SK-N-SH treated with all-trans-retinoic acid at 6 μM for 48 hours (cell line): ENCODE measurements at regions not wholly inside any gene's neighbourhood (a gene's known extent, or its start where the extent isn't known, plus 50 kb on each side); places are given as distances from the start of the nearest gene placed in this dataset.

Source experiments
- ATAC-seq: fragments of 200-7000 bp; cut with Tn5 transposase; 3 replicates; pipeline ENCODE4 v1.9.1; 2020; ENCODE audit warnings: mild to moderate bottlenecking, moderate library complexity
- ARNTL ChIP-seq: fragments of 450-650 bp; formaldehyde crosslinking; IDR thresholded peaks from 2 replicates; pipeline ENCODE4 v1.5.0; 2020; ENCODE audit warnings: low read depth, mild to moderate bottlenecking, moderate library complexity, borderline replicate concordance
- CSDC2 ChIP-seq: fragments of 250-450 bp; sonication (Bioruptor Pico); IDR thresholded peaks from 2 replicates; pipeline ENCODE4 v1.5.0; 2020; ENCODE audit warnings: mild to moderate bottlenecking, moderate library complexity
- CSRNP3 ChIP-seq: fragments of 250-450 bp; sonication (Bioruptor Pico); IDR thresholded peaks from 2 replicates; pipeline ENCODE4 v1.5.1; 2021; ENCODE audit warnings: mild to moderate bottlenecking, moderate library complexity
- ESRRG ChIP-seq: fragments of 250-450 bp; sonication (Bioruptor Pico); IDR thresholded peaks from 2 replicates; pipeline ENCODE4 v1.6.1; 2021; ENCODE audit warnings: mild to moderate bottlenecking
- ISL1 ChIP-seq: fragments of 250-450 bp; sonication (Bioruptor Pico); IDR thresholded peaks from 2 replicates; pipeline ENCODE4 v2.1.2; 2022; ENCODE audit warnings: mild to moderate bottlenecking, moderate library complexity
- PATZ1 ChIP-seq: fragments of 250-450 bp; sonication (Bioruptor Pico); IDR thresholded peaks from 2 replicates; pipeline ENCODE4 v1.8.0; 2020; ENCODE audit warnings: mild to moderate bottlenecking, moderate library complexity, borderline replicate concordance
- POU6F1 ChIP-seq: fragments of 250-450 bp; sonication (Bioruptor Pico); IDR thresholded peaks from 2 replicates; pipeline ENCODE4 v1.8.0; 2021; ENCODE audit warnings: low read depth, mild to moderate bottlenecking, moderate library complexity, borderline replicate concordance
- SNAI2 ChIP-seq: fragments of 250-450 bp; sonication (Bioruptor Pico); IDR thresholded peaks from 2 replicates; pipeline ENCODE4 v1.5.0; 2020; ENCODE audit warnings: mild to moderate bottlenecking, moderate library complexity
- TCF4 ChIP-seq: fragments of 250-450 bp; sonication (Bioruptor Pico); IDR thresholded peaks from 2 replicates; pipeline ENCODE4 v1.8.0; 2021; ENCODE audit warnings: mild to moderate bottlenecking, moderate library complexity, borderline replicate concordance
- TOX ChIP-seq: fragments of 250-450 bp; sonication (Bioruptor Pico); IDR thresholded peaks from 2 replicates; pipeline ENCODE4 v1.8.0; 2021; ENCODE audit warnings: mild to moderate bottlenecking, moderate library complexity, borderline replicate concordance
- TSHZ2 ChIP-seq: fragments of 250-450 bp; sonication (Bioruptor Pico); IDR thresholded peaks from 2 replicates; pipeline ENCODE4 v1.5.0; 2020; ENCODE audit warnings: mild to moderate bottlenecking, moderate library complexity
- ZC3H10 ChIP-seq: fragments of 250-450 bp; sonication (Bioruptor Pico); IDR thresholded peaks from 2 replicates; pipeline ENCODE4 v1.5.1; 2021; ENCODE audit warnings: mild to moderate bottlenecking, moderate library complexity
- ZFP3 ChIP-seq: fragments of 250-450 bp; sonication (Bioruptor Pico); IDR thresholded peaks from 2 replicates; pipeline ENCODE4 v1.5.0; 2020; ENCODE audit warnings: mild to moderate bottlenecking, moderate library complexity
- ZNF565 ChIP-seq: fragments of 450-650 bp; formaldehyde crosslinking; conservative IDR thresholded peaks from 2 replicates; pipeline ENCODE4 v1.5.0; 2020; ENCODE audit warnings: low read depth, mild to moderate bottlenecking, moderate library complexity
- ZNF8 ChIP-seq: fragments of 450-650 bp; formaldehyde crosslinking; IDR thresholded peaks from 2 replicates; pipeline ENCODE4 v1.5.0; 2020; ENCODE audit warnings: mild to moderate bottlenecking, moderate library complexity

- TF ChIP-seq TCF4 (CRISPR knock-in tag) (no peak), ZFP3 (CRISPR knock-in tag) (no peak), ISL1 (CRISPR knock-in tag) (no peak)
These were observed 1122.6 kb downstream of the FLRT2 start (continued) for GRCh38 chr14:86652526-86652925.

- ATAC-seq: no peak
- TF ChIP-seq ZFP3 (CRISPR knock-in tag) (no peak), SNAI2 (CRISPR knock-in tag) (no peak), CSRNP3 (no peak)
These were observed 1117.0 kb downstream of the FLRT2 start for GRCh38 chr14:86646696-86647690.

- ATAC-seq: no peak
These were observed 1116.2 kb downstream of the FLRT2 start for GRCh38 chr14:86646125-86646524.

GRCh38 chr14:86641310-86641709, 1111.4 kb downstream of the FLRT2 start:
- no peak for TF ChIP-seq TCF4 (CRISPR knock-in tag)
- ATAC-seq: no peak

More at GRCh38 chr14:86646125-86646524, 1116.2 kb downstream of the FLRT2 start:
- no peak for TF ChIP-seq CSDC2 (CRISPR knock-in tag)

GRCh38 chr14:86640288-86640687, 1110.3 kb downstream of the FLRT2 start:
- no peak for ATAC-seq
- TF ChIP-seq CSDC2 (CRISPR knock-in tag): no peak
- no peak for TF ChIP-seq PATZ1
- TF ChIP-seq ZNF565 (CRISPR knock-in tag): no peak
- no peak for TF ChIP-seq SNAI2 (CRISPR knock-in tag)
- no peak for TF ChIP-seq ARNTL
- TF ChIP-seq ZC3H10 (CRISPR knock-in tag): no peak
- no peak for TF ChIP-seq TCF4 (CRISPR knock-in tag)
- TF ChIP-seq ZNF8 (CRISPR knock-in tag): no peak
- TF ChIP-seq ISL1 (CRISPR knock-in tag): no peak
- TF ChIP-seq POU6F1 (CRISPR knock-in tag): no peak
- no peak for TF ChIP-seq TSHZ2

- no peak for ATAC-seq
- no peak for TF ChIP-seq ESRRG (CRISPR knock-in tag)
- no peak for TF ChIP-seq CSRNP3
- TF ChIP-seq ARNTL: no peak
- no peak for TF ChIP-seq ZFP3 (CRISPR knock-in tag)
- no peak for TF ChIP-seq TOX (CRISPR knock-in tag)
- TF ChIP-seq PATZ1: no peak
- no peak for TF ChIP-seq TSHZ2
These were observed 1109.7 kb downstream of the FLRT2 start for GRCh38 chr14:86639666-86640065.
